HFF-Myc (cell line): ENCODE measurements at regions not wholly inside any gene's neighbourhood (a gene's known extent, or its start where the extent isn't known, plus 50 kb on each side); places are given as distances from the start of the nearest gene placed in this dataset.

Source experiments
- DNase-seq: peaks from one replicate; pipeline ENCODE4 v3.0.0-alpha.2; 2011; ENCODE audit warnings: low read depth; ENCODE audit errors: extremely low read depth
- H3K4me3 ChIP-seq: replicated peaks from 2 replicates; pipeline ENCODE4 v1.5.1; 2011; ENCODE audit warnings: low read depth, mild to moderate bottlenecking, control low read depth, low read length
- TF ChIP-seq, protein P1 (sequence below): IDR thresholded peaks from 2 replicates; pipeline ENCODE4 v1.5.1; 2012; ENCODE audit warnings: mild to moderate bottlenecking, low read depth, low read length, control low read depth; ENCODE audit errors: missing control alignments

DNA sequence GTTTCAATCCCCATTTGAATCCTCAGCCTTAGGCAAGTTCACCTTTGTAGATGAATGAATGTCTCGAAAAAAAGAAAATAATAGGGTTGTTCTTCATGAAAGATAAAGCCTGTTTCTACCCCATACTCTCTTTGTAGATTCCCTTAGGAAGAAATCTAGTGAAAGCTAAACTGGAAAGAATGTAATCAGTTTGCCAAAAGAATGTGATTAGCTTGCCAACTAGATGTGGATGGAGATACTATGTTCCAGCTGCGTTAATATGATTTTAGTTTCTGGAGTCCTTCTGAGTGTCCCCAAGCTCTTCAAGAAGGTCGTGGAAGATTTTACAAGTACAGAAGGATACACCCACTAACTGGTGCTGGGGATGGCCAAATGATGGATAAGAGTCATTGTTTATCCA, 162.3 kb upstream of the EDNRA start:
- TF ChIP-seq, protein P1, sequence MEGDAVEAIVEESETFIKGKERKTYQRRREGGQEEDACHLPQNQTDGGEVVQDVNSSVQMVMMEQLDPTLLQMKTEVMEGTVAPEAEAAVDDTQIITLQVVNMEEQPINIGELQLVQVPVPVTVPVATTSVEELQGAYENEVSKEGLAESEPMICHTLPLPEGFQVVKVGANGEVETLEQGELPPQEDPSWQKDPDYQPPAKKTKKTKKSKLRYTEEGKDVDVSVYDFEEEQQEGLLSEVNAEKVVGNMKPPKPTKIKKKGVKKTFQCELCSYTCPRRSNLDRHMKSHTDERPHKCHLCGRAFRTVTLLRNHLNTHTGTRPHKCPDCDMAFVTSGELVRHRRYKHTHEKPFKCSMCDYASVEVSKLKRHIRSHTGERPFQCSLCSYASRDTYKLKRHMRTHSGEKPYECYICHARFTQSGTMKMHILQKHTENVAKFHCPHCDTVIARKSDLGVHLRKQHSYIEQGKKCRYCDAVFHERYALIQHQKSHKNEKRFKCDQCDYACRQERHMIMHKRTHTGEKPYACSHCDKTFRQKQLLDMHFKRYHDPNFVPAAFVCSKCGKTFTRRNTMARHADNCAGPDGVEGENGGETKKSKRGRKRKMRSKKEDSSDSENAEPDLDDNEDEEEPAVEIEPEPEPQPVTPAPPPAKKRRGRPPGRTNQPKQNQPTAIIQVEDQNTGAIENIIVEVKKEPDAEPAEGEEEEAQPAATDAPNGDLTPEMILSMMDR, result no peak
- no peak overlapping the region for H3K4me3 ChIP-seq
- no peak for DNase-seq

DNA sequence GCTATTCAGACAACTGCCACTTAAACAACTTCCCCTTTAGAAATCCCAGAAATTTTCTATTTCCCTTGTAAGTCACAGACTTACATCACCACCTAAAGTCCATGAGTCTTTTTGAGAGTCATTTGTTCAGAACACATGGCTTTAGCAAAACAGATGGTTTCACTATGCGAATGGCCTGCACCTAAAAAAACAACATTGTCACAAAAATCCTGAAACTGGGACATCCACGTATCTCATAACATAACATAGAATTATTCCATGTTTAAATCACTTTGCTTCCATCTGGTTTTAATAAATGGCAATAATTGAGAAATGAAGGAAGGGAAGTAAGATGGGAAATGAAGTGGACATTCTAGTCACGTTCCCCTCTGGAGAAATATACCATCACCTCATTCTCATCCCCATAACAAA, 155.3 kb upstream of the EDNRA start:
- TF ChIP-seq, protein P1, result no peak
- DNase-seq, result peak; percentile 89
- H3K4me3 ChIP-seq, result no peak overlapping the region

DNA sequence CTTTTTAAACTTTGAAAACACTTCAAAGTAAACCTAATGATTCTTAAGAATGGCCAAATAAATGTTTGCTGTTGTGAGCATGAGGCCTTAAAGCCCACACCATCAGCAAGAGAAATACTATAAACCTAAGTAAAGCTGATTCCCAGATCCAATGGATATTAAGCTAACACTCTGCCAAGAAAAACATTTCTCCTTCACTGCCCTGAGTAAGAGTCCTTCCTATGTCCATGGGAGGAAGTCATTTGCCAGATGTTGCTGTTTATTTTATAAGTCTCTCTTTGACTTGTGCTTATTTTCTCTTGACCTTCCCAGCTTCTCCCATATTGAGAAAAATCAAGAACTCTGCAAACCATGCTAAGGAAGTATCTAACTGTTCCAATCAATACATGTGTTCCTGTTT, 154.3 kb upstream of the EDNRA start:
- DNase-seq, result peak; percentile 82
- TF ChIP-seq, protein P1, result no peak
- no peak overlapping the region for H3K4me3 ChIP-seq

DNA sequence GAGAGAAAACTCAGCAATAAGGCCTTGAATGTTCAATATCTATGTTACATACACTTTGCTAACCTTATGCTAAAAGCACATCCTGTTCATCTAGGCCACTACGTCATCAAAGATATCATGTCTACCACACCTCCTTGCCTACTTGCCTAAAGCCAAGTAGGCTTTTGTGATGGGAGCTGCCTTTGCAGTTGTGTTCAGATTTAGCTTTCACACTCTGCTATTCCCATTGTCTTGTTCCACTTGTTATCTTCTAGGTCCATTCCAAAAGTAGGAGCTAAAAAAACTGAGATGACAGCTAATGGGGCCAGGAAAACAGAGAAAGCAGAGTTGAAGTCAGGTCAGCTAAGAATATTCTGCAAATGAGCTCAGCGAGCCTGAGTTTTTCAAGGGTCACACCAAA, 153.6 kb upstream of the EDNRA start:
- DNase-seq, result no peak
- TF ChIP-seq, protein P1, result no peak
- H3K4me3 ChIP-seq, result no peak overlapping the region

DNA sequence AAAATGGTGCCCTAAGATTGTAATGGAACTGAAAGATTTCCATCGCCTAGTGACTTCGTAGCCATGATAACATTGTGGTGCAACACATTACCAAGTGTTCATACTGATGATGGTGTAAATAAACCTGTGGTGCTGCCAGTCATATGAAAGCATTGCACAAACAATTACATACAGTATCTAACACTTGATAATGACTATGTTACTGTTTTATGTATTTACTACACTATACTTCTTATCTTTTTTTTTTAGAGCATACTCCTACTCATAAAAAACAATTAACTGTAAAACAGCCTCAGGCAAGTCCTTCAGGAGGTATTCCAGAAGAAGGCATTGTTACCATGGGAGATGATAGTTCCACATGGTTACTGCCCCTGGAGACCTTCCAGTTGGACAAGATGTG, 152.7 kb upstream of the EDNRA start:
- H3K4me3 ChIP-seq, result no peak overlapping the region
- DNase-seq, result no peak
- TF ChIP-seq, protein P1, result no peak

DNA sequence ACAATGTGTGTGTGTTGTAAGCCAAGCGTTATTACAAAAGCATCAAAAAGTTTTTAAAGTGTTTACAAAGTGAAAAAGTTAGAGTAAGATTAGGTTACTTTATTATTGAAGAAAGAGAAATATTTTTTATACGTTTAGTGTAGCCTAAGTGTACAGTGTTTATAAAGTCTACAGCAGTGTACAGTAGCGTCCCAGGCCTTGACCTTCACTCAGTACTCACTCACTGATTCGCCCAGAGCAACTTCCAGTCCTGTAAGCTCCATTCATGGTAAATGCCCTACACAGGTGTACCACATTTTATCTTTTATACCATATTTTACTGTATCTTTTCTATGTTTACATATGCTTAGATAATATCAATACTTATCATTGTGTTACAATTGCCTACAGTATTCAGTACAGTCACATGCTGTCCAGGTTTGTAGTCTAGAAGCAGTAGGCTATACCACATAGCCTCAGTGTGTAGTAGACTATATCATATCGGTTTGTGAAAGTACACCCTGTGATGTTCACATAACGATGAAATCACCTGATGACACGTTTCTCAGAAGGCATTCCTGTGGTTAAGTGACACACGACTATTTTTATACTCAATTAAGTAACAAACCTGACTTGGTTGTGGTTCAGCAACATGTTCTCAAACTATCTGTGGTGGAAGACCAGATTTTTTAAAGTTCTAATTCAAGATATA, 152.0 kb upstream of the EDNRA start:
- no peak overlapping the region for H3K4me3 ChIP-seq
- TF ChIP-seq, protein P1, result no peak
- DNase-seq, result no peak

DNA sequence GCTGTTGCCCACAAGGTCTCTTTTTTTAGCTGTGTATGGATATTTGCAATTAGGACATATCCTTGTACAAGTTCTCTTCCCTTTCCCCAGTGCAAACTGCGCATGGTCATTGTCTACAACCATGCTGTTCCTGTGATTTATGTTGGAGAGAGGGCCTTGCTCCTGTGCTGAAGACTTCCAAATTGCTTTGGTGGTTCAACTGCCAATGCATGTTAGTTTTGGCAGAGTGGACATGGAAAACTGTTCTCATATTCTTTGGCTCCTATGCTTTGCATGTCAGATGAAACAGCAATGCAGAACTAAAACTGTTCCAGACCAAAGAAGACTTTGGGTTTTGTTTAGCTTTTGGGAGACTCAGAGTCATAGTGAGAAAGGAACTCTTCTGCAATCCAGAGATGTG, 148.8 kb upstream of the EDNRA start:
- no peak for DNase-seq
- no peak overlapping the region for H3K4me3 ChIP-seq
- TF ChIP-seq, protein P1, result no peak
